ENCODE measurements at regions not wholly inside any gene's neighbourhood (a gene's known extent, or its start where the extent isn't known, plus 50 kb on each side); places are given as distances from the start of the nearest gene placed in this dataset.

DNA sequence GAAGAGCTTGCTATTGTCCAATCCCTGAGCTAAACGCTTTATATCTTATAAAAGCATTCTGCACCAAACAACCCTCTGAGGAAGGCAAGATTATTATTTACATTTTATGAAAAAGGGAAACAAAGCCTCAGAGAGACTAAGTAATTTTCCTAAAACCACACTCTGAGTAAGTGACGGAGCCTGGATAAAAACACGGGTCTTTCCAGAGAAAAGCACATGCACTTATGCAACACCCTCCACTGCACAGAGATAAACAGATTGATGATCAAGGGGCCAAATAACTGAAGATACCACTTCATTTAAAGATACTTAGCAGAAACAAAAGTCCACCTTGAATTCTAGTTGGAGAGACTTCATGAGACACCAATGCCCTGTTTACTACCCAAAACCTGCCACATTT lies 214.7 kb upstream of the PDE10A start:
- H2AFZ ChIP-seq (ENCODE audit: insufficient read depth, low read depth, low read length, poor library complexity, severe bottlenecking), result no peak overlapping the region
- H3K4me3 ChIP-seq (replicated peaks in 1 of 3; ENCODE audit: low read depth in 2 of 3, low read length in 3 of 3), result no peak overlapping the region
- 100% methylated on average over 2 of the region's 3 CpGs for WGBS (ENCODE audit: insufficient coverage)
- no peaks in the 10 kb centered on the region for H3K36me3 Mint-ChIP-seq
- no peaks in the 10 kb centered on the region for H4K20me1 ChIP-seq (ENCODE audit: insufficient read depth, low read length)
- H3K9ac ChIP-seq (ENCODE audit: insufficient read depth, low read length, poor library complexity, severe bottlenecking), result no peak overlapping the region
- no peaks in the 10 kb centered on the region for H3K4me1 ChIP-seq (ENCODE audit: control insufficient read depth in 1 of 2, insufficient read depth in 2 of 2, low read length in 2 of 2)
- no peak overlapping the region for H3K27ac Mint-ChIP-seq
- H3K79me2 ChIP-seq (ENCODE audit: insufficient read depth, low read length), result no peaks in the 10 kb centered on the region
- peaks cover 0 to 2% (median 0%) of the 10 kb centered on the region in 7 donors for H3K9me3 Mint-ChIP-seq
- intact Hi-C loops (cut with micrococcal nuclease), result no loop called here
- no peaks in the 10 kb centered on the region for H3K4me1 Mint-ChIP-seq
- H3K9me3 ChIP-seq (replicated peaks in 1 of 2; ENCODE audit: control insufficient read depth in 1 of 2, insufficient read depth in 1 of 2, low read length in 2 of 2), result no peaks in the 10 kb centered on the region
- no peaks in the 10 kb centered on the region for H3K36me3 ChIP-seq (replicated peaks in 1 of 2; ENCODE audit: control insufficient read depth in 1 of 2, insufficient read depth in 2 of 2, low read length in 2 of 2)
- H3K4me3 Mint-ChIP-seq, result no peak overlapping the region
- H3K27ac ChIP-seq (ENCODE audit: low read depth in 1 of 2, low read length in 2 of 2), result no peak overlapping the region
- no peaks in the 10 kb centered on the region for H3K27me3 ChIP-seq (ENCODE audit: control insufficient read depth in 2 of 2, insufficient read depth in 2 of 2, low read length in 2 of 2)
- no peak overlapping the region for H3K4me2 ChIP-seq (replicated peaks; ENCODE audit: extremely low read depth, low read length, poor library complexity, severe bottlenecking)
- peaks cover 4 to 6% (median 4%) of the 10 kb centered on the region in 3 donors for H3K27me3 Mint-ChIP-seq (ENCODE audit: low read depth in 3 of 3)
- no peak for DNase-seq
- TF ChIP-seq, protein P1, sequence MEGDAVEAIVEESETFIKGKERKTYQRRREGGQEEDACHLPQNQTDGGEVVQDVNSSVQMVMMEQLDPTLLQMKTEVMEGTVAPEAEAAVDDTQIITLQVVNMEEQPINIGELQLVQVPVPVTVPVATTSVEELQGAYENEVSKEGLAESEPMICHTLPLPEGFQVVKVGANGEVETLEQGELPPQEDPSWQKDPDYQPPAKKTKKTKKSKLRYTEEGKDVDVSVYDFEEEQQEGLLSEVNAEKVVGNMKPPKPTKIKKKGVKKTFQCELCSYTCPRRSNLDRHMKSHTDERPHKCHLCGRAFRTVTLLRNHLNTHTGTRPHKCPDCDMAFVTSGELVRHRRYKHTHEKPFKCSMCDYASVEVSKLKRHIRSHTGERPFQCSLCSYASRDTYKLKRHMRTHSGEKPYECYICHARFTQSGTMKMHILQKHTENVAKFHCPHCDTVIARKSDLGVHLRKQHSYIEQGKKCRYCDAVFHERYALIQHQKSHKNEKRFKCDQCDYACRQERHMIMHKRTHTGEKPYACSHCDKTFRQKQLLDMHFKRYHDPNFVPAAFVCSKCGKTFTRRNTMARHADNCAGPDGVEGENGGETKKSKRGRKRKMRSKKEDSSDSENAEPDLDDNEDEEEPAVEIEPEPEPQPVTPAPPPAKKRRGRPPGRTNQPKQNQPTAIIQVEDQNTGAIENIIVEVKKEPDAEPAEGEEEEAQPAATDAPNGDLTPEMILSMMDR (IDR thresholded peaks at IDR 0.05), result no peak

DNA sequence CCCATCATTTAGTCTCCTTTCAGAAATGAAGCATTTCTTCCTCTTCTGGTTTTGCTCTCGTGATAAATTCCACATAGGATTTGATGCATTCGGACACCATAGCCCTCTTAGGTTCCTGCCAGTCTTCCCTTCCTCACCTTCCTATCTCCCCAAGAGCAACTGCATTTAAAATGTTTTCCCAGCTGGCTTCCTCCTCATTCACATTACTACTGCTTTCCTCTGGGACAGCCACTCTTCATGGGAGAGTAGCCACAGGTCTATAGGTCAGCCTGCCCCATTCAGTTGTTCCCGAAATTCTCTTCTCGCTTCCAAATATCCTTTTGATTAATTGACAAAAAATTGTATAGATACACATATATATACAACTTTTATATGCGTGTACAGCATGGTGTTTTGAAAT lies 214.2 kb upstream of the PDE10A start:
- H3K27ac Mint-ChIP-seq, result no peak overlapping the region
- H3K4me2 ChIP-seq (replicated peaks; ENCODE audit: extremely low read depth, low read length, poor library complexity, severe bottlenecking), result no peak overlapping the region
- H3K4me1 ChIP-seq (ENCODE audit: control insufficient read depth in 1 of 2, insufficient read depth in 2 of 2, low read length in 2 of 2), result no peaks in the 10 kb centered on the region
- H3K9me3 ChIP-seq (replicated peaks in 1 of 2; ENCODE audit: control insufficient read depth in 1 of 2, insufficient read depth in 1 of 2, low read length in 2 of 2), result no peaks in the 10 kb centered on the region
- no peak for DNase-seq
- H3K27me3 ChIP-seq (ENCODE audit: control insufficient read depth in 2 of 2, insufficient read depth in 2 of 2, low read length in 2 of 2), result no peaks in the 10 kb centered on the region
- H3K4me3 ChIP-seq (replicated peaks in 1 of 3; ENCODE audit: low read depth in 2 of 3, low read length in 3 of 3), result no peak overlapping the region
- no peaks in the 10 kb centered on the region for H3K79me2 ChIP-seq (ENCODE audit: insufficient read depth, low read length)
- no peak overlapping the region for H2AFZ ChIP-seq (ENCODE audit: insufficient read depth, low read depth, low read length, poor library complexity, severe bottlenecking)
- peaks cover 0 to 2% (median 0%) of the 10 kb centered on the region in 7 donors for H3K9me3 Mint-ChIP-seq
- H3K36me3 ChIP-seq (replicated peaks in 1 of 2; ENCODE audit: control insufficient read depth in 1 of 2, insufficient read depth in 2 of 2, low read length in 2 of 2), result no peaks in the 10 kb centered on the region
- H3K27me3 Mint-ChIP-seq (ENCODE audit: low read depth in 3 of 3), result peaks cover 4 to 6% (median 4%) of the 10 kb centered on the region in 3 donors
- no peaks in the 10 kb centered on the region for H3K36me3 Mint-ChIP-seq
- no peak overlapping the region for H3K27ac ChIP-seq (ENCODE audit: low read depth in 1 of 2, low read length in 2 of 2)
- 66% methylated on average over 2 of the region's 5 CpGs for WGBS (ENCODE audit: insufficient coverage)
- intact Hi-C loops (cut with micrococcal nuclease), result no loop called here
- TF ChIP-seq, protein P1 (IDR thresholded peaks at IDR 0.05), result no peak
- no peaks in the 10 kb centered on the region for H3K4me1 Mint-ChIP-seq
- no peak overlapping the region for H3K9ac ChIP-seq (ENCODE audit: insufficient read depth, low read length, poor library complexity, severe bottlenecking)
- no peaks in the 10 kb centered on the region for H4K20me1 ChIP-seq (ENCODE audit: insufficient read depth, low read length)
- no peak overlapping the region for H3K4me3 Mint-ChIP-seq
